OCI-LY3 (cell line): ENCODE measurements at regions not wholly inside any gene's neighbourhood (a gene's known extent, or its start where the extent isn't known, plus 50 kb on each side); places are given as distances from the start of the nearest gene placed in this dataset.

ENCODE experiments used
- EZH2phosphoT487 ChIP-seq: fragments of 200-600 bp; shearing (Covaris generic); IDR thresholded peaks from 2 replicates; pipeline ENCODE4 v1.6.1; 2018; ENCODE audit warnings: antibody characterized with exemption, mixed run types, low read depth
- TF ChIP-seq, protein P1 (sequence below): fragments of 200-600, 300-600 bp; sonication (generic); IDR thresholded peaks from 2 replicates; pipeline ENCODE4 v1.5.1; 2014; ENCODE audit warnings: antibody characterized with exemption, low read length, low read depth

DNA sequence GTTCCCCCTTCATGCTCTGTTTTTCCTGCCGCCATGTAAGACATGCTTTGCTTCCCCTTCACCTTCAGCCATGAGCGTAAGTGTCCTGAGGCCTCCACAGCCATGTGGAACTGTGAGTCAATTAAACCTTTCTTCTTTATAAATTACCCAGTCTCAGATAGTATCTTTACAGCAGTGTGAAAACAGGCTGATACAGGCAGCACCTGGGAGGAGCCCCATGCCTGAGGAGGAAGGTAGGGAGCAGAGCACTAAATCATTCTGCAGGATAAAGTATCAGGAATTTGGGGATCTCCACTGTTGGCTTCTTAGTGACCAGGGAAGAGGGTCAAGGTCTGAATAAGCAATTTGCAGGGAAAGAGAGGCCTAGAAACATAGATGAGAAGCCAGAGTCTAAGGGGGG lies 78.0 kb downstream of the KCNF1 start:
- TF ChIP-seq, protein P1, sequence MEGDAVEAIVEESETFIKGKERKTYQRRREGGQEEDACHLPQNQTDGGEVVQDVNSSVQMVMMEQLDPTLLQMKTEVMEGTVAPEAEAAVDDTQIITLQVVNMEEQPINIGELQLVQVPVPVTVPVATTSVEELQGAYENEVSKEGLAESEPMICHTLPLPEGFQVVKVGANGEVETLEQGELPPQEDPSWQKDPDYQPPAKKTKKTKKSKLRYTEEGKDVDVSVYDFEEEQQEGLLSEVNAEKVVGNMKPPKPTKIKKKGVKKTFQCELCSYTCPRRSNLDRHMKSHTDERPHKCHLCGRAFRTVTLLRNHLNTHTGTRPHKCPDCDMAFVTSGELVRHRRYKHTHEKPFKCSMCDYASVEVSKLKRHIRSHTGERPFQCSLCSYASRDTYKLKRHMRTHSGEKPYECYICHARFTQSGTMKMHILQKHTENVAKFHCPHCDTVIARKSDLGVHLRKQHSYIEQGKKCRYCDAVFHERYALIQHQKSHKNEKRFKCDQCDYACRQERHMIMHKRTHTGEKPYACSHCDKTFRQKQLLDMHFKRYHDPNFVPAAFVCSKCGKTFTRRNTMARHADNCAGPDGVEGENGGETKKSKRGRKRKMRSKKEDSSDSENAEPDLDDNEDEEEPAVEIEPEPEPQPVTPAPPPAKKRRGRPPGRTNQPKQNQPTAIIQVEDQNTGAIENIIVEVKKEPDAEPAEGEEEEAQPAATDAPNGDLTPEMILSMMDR: no peak
- no peak for TF ChIP-seq EZH2phosphoT487
